ENCODE measurements at regions not wholly inside any gene's neighbourhood (a gene's known extent, or its start where the extent isn't known, plus 50 kb on each side); places are given as distances from the start of the nearest gene placed in this dataset.

DNA sequence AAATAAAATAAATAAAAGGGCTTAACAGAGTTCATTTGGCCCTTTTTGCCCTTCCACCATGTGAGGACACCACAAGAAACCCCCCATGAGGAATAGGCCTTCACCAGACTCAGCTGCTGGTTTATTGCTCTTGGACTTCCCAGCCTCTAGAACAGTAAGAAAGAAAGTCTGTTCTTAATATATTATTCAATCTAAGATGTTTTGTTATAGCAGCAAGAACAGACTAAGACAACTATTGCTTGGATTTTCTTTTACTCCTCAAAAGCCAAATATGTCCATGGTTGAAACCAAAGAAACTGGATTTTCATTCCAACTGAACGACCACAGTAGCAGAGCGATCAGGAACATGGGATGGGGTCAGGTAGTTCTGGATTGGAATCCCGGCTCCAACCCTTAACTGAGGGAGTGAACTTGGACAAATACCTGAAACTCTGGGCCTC lies 157.2 kb upstream of the EEA1 start:
- no peaks in the 10 kb centered on the region for H3K36me3 ChIP-seq (ENCODE audit: control insufficient read depth in 2 of 4, insufficient read depth in 4 of 4, low read length in 3 of 4)
- H3K79me2 ChIP-seq (ENCODE audit: control insufficient read depth in 1 of 2, insufficient read depth in 2 of 2, low read length in 2 of 2), result no peaks in the 10 kb centered on the region
- DNase-seq (ENCODE audit: low read depth in 1 of 2, low spot score in 2 of 2), result no peak
- no peak overlapping the region for H2BK120ac ChIP-seq (replicated peaks; ENCODE audit: low read depth, low read length)
- H3K14ac ChIP-seq (ENCODE audit: insufficient read length), result no peak overlapping the region
- no peak overlapping the region for H3K18ac ChIP-seq (ENCODE audit: extremely low read depth, low read length)
- no peak overlapping the region for H3K23ac ChIP-seq (ENCODE audit: insufficient read length)
- H2BK15ac ChIP-seq (ENCODE audit: low read length), result no peak overlapping the region
- H3K56ac ChIP-seq (replicated peaks; ENCODE audit: insufficient read length, low read depth, low read length), result no peak overlapping the region
- ChIA-PET POLR2A (ENCODE audit: partially characterized antibody) (no interaction called here), CTCF (ENCODE audit: partially characterized antibody) (no interaction called here)
- H4K8ac ChIP-seq (ENCODE audit: extremely low read depth, insufficient read depth, low read length), result no peak overlapping the region
- H2BK20ac ChIP-seq (ENCODE audit: low read length), result no peak overlapping the region
- no peak overlapping the region for H2AFZ ChIP-seq (ENCODE audit: low read length)
- H3K4me2 ChIP-seq (ENCODE audit: insufficient read depth in 1 of 2, low read depth in 2 of 2, low read length in 2 of 2), result no peak overlapping the region
- H3K4me1 ChIP-seq (replicated peaks in 1 of 4; ENCODE audit: control insufficient read depth in 3 of 4, insufficient read depth in 4 of 4, low read length in 3 of 4), result peaks cover 0 to 4% (median 3%) of the 10 kb centered on the region in 4 experiments; a peak in 5 of 7 replicates
- no peak overlapping the region for H3K9ac ChIP-seq (replicated peaks in 1 of 4; ENCODE audit: extremely low read depth in 1 of 4, low read depth in 3 of 4, low read length in 3 of 4)
- no peak overlapping the region for H2AK5ac ChIP-seq (ENCODE audit: low read depth, low read length)
- H3K27me3 ChIP-seq (replicated peaks in 1 of 4; ENCODE audit: control insufficient read depth in 3 of 4, extremely low read depth in 1 of 4, insufficient read depth in 3 of 4, low read length in 3 of 4), result no peaks in the 10 kb centered on the region
- 91% methylated on average over 3 of the region's 3 CpGs; no CpG with 5 or more reads in 1 of the 2 experiments for WGBS, 2 experiments (ENCODE audit: extremely low coverage in 1 of 2, insufficient coverage in 1 of 2, insufficient read length in 1 of 2, insufficient replicate concordance in 2 of 2, low coverage in 1 of 2, low lambda C conversion rate in 2 of 2, missing lambda C conversion rate in 1 of 2)
- FAIRE-seq, result no peak
- H4K91ac ChIP-seq (replicated peaks; ENCODE audit: insufficient read length, low read length), result no peak overlapping the region
- H2BK5ac ChIP-seq (ENCODE audit: low read depth, low read length), result no peak overlapping the region
- H3K79me1 ChIP-seq (ENCODE audit: low read depth, low read length), result no peaks in the 10 kb centered on the region
- H4K5ac ChIP-seq (ENCODE audit: insufficient read length, low read depth, low read length), result no peak overlapping the region
- H3K4ac ChIP-seq (replicated peaks; ENCODE audit: insufficient read length, low read depth, low read length), result no peak overlapping the region
- no peak overlapping the region for H2BK12ac ChIP-seq (ENCODE audit: low read depth, low read length)
- H3K27ac ChIP-seq (ENCODE audit: low read depth, low read length), result no peak overlapping the region
- TF ChIP-seq BRCA1 (IDR thresholded peaks at IDR 0.05; ENCODE audit: low read depth, low read length), result no peak
- TF ChIP-seq SIRT6 (IDR thresholded peaks at IDR 0.05; ENCODE audit: low read length), result no peak
- no peak for TF ChIP-seq TAF7 (optimal IDR thresholded peaks at IDR 0.05; ENCODE audit: borderline replicate concordance, low read depth, low read length)
- TF ChIP-seq BCL11A (IDR thresholded peaks at IDR 0.05; ENCODE audit: low read depth in 2 of 2, low read length in 2 of 2), result no peak
- TF ChIP-seq EZH2 (IDR thresholded peaks at IDR 0.05; ENCODE audit: low read depth, low read length, severe bottlenecking), result no peak
- TF ChIP-seq TBP (IDR thresholded peaks at IDR 0.05; ENCODE audit: low read depth, low read length), result no peak
- TF ChIP-seq TEAD4 (IDR thresholded peaks at IDR 0.05; ENCODE audit: low read depth, low read length), result no peak
- no peak for TF ChIP-seq TAF1 (IDR thresholded peaks at IDR 0.05; ENCODE audit: low read depth, low read length)
- no peak for TF ChIP-seq HDAC6 (IDR thresholded peaks at IDR 0.05; ENCODE audit: low read depth, low read length)
- no peak for TF ChIP-seq YY1 (IDR thresholded peaks at IDR 0.05; ENCODE audit: low read depth, low read length)
- no peak overlapping the region for H3K4me3 ChIP-seq (ENCODE audit: extremely low read depth in 1 of 4, insufficient read depth in 2 of 4, low read depth in 3 of 4, low read length in 4 of 4)
- no peaks in the 10 kb centered on the region for H4K20me1 ChIP-seq (replicated peaks in 1 of 2; ENCODE audit: control insufficient read depth in 1 of 2, insufficient read depth in 2 of 2, low read length in 2 of 2)
- no peaks in the 10 kb centered on the region for H3K23me2 ChIP-seq (ENCODE audit: low read depth, low read length)
- 0 out of 4 replicates have a peak, but pooled peaks cover 0 to 4% of the 10 kb centered on the region in 2 experiments for H3K9me3 ChIP-seq (ENCODE audit: insufficient read depth in 2 of 2, low read depth in 1 of 2, low read length in 1 of 2)

Measured in H1 (cell line).